T-helper 1 cell treated with Interleukin-12 subunit alpha and Interleukin-12 subunit beta and Interleukin-4 antibody, amounts not matched to agents 30 ng/mL and 1 ng/mL, for 36 hours (primary cell): ENCODE measurements at regions not wholly inside any gene's neighbourhood (a gene's known extent, or its start where the extent isn't known, plus 50 kb on each side); places are given as distances from the start of the nearest gene placed in this dataset.

ENCODE experiments used
- intact Hi-C: fragments of 100-400 bp; cut with micrococcal nuclease; formaldehyde crosslinking; loops from one replicate; pipeline ENCODE4 v1.15.1; 2024

- intact Hi-C loops: no loop called here
These were observed 78.4 kb downstream of the RNASET2 start for GRCh38 chr6:166877906-166878305.

DNA sequence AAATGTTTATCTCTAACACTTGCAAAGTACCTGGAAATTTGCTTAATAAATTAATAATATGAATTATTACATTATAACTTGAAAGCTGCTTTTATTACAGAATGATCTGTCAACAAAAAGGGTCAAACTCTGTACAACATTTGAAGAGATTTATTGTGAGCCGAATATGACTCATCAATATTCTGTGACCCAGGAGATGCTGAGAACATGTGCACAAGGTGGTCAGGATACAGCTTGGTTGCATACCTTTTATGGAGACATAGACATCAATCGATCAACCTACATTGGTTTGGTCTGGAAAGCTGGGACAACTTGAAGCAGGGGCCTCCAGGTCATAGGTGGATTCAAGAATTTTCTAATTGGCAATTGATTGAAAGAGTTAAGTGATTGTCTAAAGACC is 79.0 kb downstream of the RNASET2 start:
- intact Hi-C loops: no loop called here

GRCh38 chr6:166872531-166873009 is 83.8 kb downstream of the RNASET2 start:
- intact Hi-C loops: no loop called here

- intact Hi-C loops: no loop called here
These were observed 85.6 kb downstream of the RNASET2 start for GRCh38 chr6:166870602-166871208.

DNA sequence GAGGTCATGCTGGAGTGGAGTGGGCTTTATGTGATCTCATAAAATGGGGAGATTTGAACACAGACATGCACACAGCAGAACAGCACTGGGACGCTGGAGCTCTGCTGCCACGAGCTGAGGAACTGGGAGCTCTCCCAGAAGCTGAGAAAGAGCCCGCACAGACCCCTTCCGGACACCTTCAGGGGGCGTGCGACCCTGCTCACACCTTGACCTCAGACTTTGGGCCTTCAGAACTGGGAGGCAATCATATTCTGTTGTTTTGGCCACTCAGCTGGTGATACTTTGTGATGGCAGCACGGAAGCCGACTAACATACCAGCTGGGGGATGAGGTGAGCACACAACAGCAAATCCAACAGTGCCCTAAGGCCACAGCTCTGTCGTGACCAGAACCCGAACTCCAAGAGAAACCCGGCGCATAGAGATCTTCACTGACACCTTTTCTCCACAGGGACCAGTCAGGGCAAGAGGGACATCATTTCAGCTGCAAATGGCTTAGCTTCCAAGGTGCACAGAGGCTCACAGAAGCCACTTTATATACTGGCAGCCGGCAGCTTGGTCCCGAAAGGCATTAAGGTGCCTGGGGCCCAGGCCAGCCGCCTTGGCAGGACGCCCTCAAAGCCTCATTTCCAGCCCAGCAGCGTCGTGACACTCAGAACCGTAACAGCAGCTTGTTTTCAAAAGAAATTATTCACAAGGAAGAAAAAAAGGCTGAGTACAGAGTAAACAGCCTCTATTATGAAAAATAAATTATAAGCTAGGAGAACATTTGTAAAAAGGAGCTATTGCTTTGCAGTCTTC is 89.3 kb downstream of the RNASET2 start:
- intact Hi-C loops: no loop called here

DNA sequence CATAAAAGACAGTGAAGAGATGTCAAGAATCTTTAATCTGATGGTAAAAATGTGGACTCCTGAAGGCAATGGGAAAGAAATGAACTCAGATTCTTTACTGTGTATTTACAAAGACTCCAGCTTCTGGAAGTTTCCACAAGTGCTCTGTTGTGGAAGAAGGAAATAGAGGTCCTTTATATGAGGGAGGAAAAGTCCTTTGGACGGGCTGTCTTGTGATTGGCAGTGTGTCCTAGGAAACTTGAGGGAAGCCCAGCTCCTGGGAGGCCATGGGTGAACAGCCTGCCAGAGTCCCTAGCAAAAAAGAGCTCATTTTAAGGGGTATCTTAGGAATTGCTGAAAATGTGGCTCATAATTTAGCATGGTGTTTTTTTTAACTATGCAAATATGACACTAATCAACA is 92.0 kb downstream of the RNASET2 start:
- intact Hi-C loops: no loop called here

DNA sequence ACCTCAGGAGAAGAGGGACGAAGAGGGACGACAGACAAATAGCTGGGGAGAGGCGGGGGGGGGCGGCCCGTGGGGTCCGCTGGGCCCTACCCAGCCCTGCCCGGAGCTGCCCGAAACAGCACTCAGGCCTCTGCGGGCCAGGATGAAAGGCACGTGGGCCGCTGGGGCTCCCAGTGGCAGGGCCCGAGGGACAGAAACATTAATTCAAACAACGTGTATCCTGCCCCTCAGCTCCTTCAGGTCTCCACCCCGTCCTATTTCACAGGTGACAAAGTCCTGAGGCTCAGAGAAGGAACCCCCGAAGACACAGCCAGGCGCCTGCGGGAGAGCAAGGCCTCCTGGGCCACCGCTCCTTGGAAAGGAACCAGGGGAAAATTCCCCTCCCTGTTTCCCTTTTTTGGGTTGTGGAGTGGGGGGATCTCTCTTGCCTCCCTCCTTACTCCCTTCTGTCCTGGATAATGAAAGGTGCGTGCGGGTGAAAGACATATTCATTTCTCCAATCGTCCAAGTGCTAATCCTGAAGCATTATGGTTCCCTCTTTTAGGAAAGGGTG is 93.3 kb downstream of the RNASET2 start:
- intact Hi-C loops: loop anchor here (1.0 to 2.0 kb wide), 3 partner anchors 77 to 136 kb away; partner anchors contain the start of gene CEP43

DNA sequence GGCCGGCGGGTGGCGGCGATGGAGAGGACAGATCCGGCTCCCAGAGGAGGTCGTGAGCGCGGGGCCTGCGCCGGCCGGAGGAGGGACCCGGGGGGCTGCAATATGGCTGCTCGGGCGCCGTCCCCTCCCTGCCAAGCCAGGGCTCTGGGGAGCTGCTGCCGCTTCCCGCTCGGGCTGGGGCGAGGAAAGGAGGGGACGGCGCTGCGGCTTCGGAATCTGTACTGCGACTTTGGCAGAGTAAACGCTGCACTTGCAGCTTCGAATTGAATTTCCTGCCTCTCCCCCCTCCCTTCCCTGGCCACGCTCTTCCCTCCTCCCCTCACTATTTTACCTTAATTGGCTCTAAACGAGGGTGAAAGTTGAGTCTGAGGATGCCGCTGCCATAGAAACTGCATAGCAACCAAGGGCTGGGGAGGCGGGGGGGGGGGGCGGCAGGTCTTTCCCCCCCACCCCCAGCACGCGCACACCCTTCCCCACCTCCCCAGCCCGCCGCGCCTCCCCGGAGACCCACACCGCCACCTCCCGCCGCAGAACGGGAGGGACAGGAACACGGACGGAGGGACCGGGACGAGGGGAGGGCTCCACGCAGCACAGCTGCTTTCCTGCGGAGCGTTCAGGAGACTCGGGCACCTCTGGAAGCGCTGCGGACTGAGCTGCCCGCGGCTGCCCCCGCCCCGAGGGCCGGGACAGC is 93.9 kb downstream of the RNASET2 start:
- intact Hi-C loops: loop anchor here (1.0 to 2.0 kb wide), 3 partner anchors 76 to 136 kb away; partner anchors contain the start of gene CEP43

GRCh38 chr6:166861961-166862286 is 94.4 kb downstream of the RNASET2 start:
- intact Hi-C loops: loop anchor here (1.0 to 2.0 kb wide), 3 partner anchors 76 to 137 kb away; partner anchors contain the start of gene CEP43

DNA sequence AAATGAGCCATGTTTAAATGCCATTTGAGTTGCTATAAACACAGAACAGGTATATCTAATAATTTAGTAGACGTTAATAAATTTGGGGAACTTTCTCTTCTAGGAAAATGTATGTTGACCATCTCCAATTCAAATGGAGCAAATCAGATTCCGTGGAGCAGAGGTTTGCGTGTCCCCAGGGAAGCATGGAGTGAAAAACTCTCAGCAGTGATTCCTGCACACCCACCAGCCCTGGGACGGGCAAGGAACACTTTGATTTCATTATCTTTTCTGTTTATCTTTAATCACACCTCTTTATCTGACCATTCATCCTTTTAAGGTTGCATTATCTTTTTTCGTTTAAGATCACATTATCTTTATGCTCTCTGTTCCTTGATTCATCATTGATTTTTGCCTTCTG is 95.0 kb downstream of the RNASET2 start:
- intact Hi-C loops: no loop called here

DNA sequence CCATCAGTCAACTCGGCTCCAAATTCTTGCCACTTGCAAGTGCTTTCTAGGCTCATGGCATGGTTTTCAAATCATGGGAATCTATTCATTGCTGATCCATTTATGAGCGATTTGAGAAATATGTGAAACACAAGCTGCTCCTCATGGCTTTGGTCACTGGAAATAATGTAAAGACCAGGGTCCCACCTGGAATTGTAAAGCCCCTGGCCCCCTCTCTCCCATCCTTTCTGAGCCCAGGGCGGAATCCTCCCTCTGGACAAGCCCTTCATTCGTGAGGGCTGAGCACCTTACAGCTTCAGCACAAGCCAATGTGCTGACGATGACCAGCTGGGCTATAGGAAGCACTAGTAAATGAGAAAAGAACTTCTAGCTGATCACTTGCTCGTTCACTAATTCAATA is 96.0 kb downstream of the RNASET2 start:
- intact Hi-C loops: no loop called here

GRCh38 chr6:166855416-166855815 is 100.9 kb downstream of the RNASET2 start:
- intact Hi-C loops: no loop called here

GRCh38 chr6:166853371-166854325 is 102.7 kb downstream of the RNASET2 start:
- intact Hi-C loops: no loop called here

DNA sequence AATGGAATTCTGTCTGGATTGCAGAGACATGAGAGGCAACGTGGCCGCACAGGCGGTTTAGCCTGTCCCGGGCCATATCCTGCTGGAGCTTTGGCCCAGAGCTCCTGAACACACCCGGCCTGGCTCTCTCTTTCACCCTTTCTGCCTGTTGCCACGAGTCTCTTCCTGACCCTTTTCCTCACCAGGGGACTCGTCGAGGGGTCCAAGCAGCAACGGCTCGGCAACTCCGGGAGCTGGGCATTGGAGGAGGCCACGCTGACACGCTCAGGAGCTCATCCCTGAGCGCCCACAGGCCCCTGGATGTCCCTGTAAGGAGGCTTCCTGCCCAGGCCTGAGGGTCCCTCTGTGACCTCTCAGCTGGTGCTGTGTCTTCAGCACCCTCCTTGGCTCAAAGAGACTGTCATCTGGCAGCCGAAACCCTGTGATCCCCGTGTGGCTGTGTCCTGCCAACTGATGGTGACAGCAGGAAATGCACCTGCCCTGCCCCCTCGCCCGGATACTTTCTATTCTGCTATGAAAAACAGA is 103.8 kb downstream of the RNASET2 start:
- intact Hi-C loops: no loop called here

GRCh38 chr6:166851911-166852310 is 104.4 kb downstream of the RNASET2 start:
- intact Hi-C loops: no loop called here

DNA sequence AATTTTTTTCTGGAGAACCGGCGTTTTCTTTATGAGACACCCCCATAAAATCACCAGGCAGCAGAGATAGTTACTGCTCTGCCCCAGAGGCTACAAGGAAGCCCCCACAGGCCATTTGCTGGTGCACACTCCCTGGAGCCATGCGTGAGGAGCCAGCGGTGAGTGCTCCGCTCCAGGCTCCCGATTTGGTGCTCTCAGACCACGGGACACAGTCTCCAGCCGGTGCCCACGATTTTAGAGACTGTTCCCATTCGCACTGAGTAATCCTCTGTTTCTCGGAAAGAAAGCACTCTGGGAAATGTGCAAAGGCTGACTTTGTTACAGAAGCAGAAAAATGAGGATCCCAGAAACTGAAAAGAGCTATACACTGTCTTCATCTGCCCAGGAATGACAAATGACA is 104.9 kb downstream of the RNASET2 start:
- intact Hi-C loops: no loop called here

- intact Hi-C loops: no loop called here
These were observed 105.7 kb downstream of the RNASET2 start for GRCh38 chr6:166850677-166851076.

- intact Hi-C loops: no loop called here
These were observed 106.6 kb downstream of the RNASET2 start for GRCh38 chr6:166849749-166850183.

GRCh38 chr6:166848979-166849748 is 107.2 kb downstream of the RNASET2 start:
- intact Hi-C loops: no loop called here
